IPS DF 19.7 (cell line): ENCODE measurements at regions not wholly inside any gene's neighbourhood (a gene's known extent, or its start where the extent isn't known, plus 50 kb on each side); places are given as distances from the start of the nearest gene placed in this dataset.

Source experiments
- DNase-seq: peaks from one replicate; pipeline ENCODE4 v3.0.0-alpha.2; 2013; ENCODE audit warnings: low read depth, low spot score

- no peak for DNase-seq
These were observed 170.2 kb upstream of the IL12A start for GRCh38 chr3:159818399-159818798.

GRCh38 chr3:159818997-159819500 is 169.6 kb upstream of the IL12A start:
- DNase-seq: no peak

GRCh38 chr3:159819676-159820075 is 169.0 kb upstream of the IL12A start:
- no peak for DNase-seq

- no peak for DNase-seq
These were observed 167.5 kb upstream of the IL12A start for GRCh38 chr3:159821110-159821509.

- DNase-seq: no peak
These were observed 166.9 kb upstream of the IL12A start for GRCh38 chr3:159821736-159822135.

- DNase-seq: no peak
These were observed 164.9 kb upstream of the IL12A start for GRCh38 chr3:159823780-159824179.

GRCh38 chr3:159824333-159824732 is 164.3 kb upstream of the IL12A start:
- DNase-seq: no peak

- DNase-seq: no peak
These were observed 163.3 kb upstream of the IL12A start for GRCh38 chr3:159825216-159825854.

- no peak for DNase-seq
These were observed 160.1 kb upstream of the IL12A start for GRCh38 chr3:159828542-159828943.

GRCh38 chr3:159829056-159829455 is 159.6 kb upstream of the IL12A start:
- DNase-seq: no peak

GRCh38 chr3:159829539-159830227 is 159.0 kb upstream of the IL12A start:
- no peak for DNase-seq

GRCh38 chr3:159830523-159831154 is 158.0 kb upstream of the IL12A start:
- DNase-seq: no peak

GRCh38 chr3:159831466-159831865 is 157.2 kb upstream of the IL12A start:
- DNase-seq: no peak

- DNase-seq: no peak
These were observed 156.6 kb upstream of the IL12A start for GRCh38 chr3:159832024-159832423.

GRCh38 chr3:159835126-159835525 is 153.5 kb upstream of the IL12A start:
- DNase-seq: no peak

- DNase-seq: no peak
These were observed 150.9 kb upstream of the IL12A start for GRCh38 chr3:159837725-159838124.

- DNase-seq: no peak
These were observed 149.7 kb upstream of the IL12A start for GRCh38 chr3:159838938-159839337.

GRCh38 chr3:159839561-159840379 is 148.9 kb upstream of the IL12A start, which contains the start of gene SCHIP1:
TSS of gene SCHIP1 (plus strand) at chr3:159839861.
- peak; percentile 54 for DNase-seq

GRCh38 chr3:159840703-159841299 is 147.8 kb upstream of the IL12A start:
- no peak for DNase-seq

- DNase-seq: no peak
These were observed 146.9 kb upstream of the IL12A start for GRCh38 chr3:159841766-159842165.
